AG09309 (cell line): ENCODE measurements at regions not wholly inside any gene's neighbourhood (a gene's known extent, or its start where the extent isn't known, plus 50 kb on each side); places are given as distances from the start of the nearest gene placed in this dataset.

ENCODE experiments used
- DNase-seq: peaks from one replicate; pipeline ENCODE4 v3.0.0-alpha.2; 2010; ENCODE audit warnings: low read depth
- H3K4me3 ChIP-seq: 2 replicates; pipeline ENCODE4 v1.5.1; 2011; ENCODE audit warnings: mild to moderate bottlenecking, low read depth, low read length, moderate library complexity; ENCODE audit not compliant: control insufficient read depth
- TF ChIP-seq, protein P1 (sequence below): IDR thresholded peaks from 2 replicates; pipeline ENCODE4 v1.5.1; 2011; ENCODE audit warnings: mild to moderate bottlenecking, low read depth, low read length, inconsistent platforms; ENCODE audit not compliant: insufficient read depth, control insufficient read depth; ENCODE audit errors: missing control alignments

- DNase-seq = no peak
- TF ChIP-seq, protein P1, sequence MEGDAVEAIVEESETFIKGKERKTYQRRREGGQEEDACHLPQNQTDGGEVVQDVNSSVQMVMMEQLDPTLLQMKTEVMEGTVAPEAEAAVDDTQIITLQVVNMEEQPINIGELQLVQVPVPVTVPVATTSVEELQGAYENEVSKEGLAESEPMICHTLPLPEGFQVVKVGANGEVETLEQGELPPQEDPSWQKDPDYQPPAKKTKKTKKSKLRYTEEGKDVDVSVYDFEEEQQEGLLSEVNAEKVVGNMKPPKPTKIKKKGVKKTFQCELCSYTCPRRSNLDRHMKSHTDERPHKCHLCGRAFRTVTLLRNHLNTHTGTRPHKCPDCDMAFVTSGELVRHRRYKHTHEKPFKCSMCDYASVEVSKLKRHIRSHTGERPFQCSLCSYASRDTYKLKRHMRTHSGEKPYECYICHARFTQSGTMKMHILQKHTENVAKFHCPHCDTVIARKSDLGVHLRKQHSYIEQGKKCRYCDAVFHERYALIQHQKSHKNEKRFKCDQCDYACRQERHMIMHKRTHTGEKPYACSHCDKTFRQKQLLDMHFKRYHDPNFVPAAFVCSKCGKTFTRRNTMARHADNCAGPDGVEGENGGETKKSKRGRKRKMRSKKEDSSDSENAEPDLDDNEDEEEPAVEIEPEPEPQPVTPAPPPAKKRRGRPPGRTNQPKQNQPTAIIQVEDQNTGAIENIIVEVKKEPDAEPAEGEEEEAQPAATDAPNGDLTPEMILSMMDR = no peak
- no peak overlapping the region for H3K4me3 ChIP-seq
Measured at GRCh38 chr1:60678391-60678790, 404.0 kb upstream of the NFIA start.

DNA sequence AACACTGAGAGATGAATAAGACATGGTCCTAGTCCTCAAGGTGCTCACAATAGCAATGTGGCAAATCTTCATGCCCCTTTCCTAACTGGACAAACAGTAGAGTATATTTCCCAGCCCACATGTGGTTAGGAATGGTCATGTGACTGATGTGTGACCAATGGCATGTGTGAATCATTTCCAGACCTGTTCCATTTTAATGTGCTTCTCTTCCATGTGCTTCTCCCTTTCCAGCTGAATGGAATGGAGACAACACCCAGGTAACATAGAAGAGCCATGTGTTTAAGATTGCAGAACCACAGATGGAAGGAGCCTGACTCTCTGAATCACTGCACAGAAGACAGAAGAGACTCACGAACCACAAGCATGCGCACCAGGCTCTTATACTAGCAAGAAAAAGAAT, 409.9 kb upstream of the NFIA start:
- TF ChIP-seq, protein P1 = no peak
- H3K4me3 ChIP-seq = no peak overlapping the region
- no peak for DNase-seq

GRCh38 chr1:60670302-60670701, 412.1 kb upstream of the NFIA start:
- no peak overlapping the region for H3K4me3 ChIP-seq
- TF ChIP-seq, protein P1 = no peak
- DNase-seq = no peak

DNA sequence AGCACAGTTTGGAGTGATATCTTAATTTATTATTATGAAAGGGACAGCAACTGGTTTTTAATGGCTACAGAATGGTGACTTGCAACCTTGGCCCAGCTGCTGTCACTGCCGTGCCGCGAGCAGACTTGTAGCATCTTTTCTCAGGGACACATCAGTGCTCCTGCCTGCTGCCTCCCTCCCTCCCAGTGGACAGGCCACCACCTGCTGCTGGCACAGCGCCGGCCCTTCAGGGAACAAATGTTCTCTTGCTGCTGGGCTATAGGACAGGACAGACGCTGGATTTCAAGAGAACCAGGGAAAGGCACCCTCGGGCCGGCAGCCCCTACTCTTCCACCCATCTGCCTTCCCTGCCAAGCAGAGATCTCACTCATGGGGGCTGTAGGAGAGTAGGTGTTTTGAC, 413.8 kb upstream of the NFIA start:
- H3K4me3 ChIP-seq = no peak overlapping the region
- no peak for DNase-seq
- TF ChIP-seq, protein P1 = no peak

- no peak overlapping the region for H3K4me3 ChIP-seq
- TF ChIP-seq, protein P1 = no peak
- DNase-seq = no peak
Measured at GRCh38 chr1:60665311-60665710, 417.1 kb upstream of the NFIA start.

GRCh38 chr1:60664086-60664625, 418.2 kb upstream of the NFIA start:
- TF ChIP-seq, protein P1 = no peak
- DNase-seq = no peak
- H3K4me3 ChIP-seq = no peak overlapping the region
